ENCODE measurements at regions not wholly inside any gene's neighbourhood (a gene's known extent, or its start where the extent isn't known, plus 50 kb on each side); places are given as distances from the start of the nearest gene placed in this dataset.
"Not testable (repeated sequence)": the region's sequence is repeated elsewhere in the genome, so short reads cannot be mapped to it uniquely, and the experiment has no call there.

- not testable (repeated sequence) for H3K4me3 Mint-ChIP-seq; DNase-seq (ENCODE audit: low spot score); H3K27ac Mint-ChIP-seq; H3K4me3 ChIP-seq; H3K27ac ChIP-seq (ENCODE audit: low read depth); H3F3A ChIP-seq (replicated peaks; ENCODE audit: low read depth); H3K36me3 ChIP-seq (ENCODE audit: insufficient read depth); H3K27me3 ChIP-seq (ENCODE audit: insufficient read depth); ATAC-seq; H3K9me2 ChIP-seq (ENCODE audit: insufficient read depth); H4K20me1 ChIP-seq (replicated peaks; ENCODE audit: insufficient read depth); H3K4me1 Mint-ChIP-seq; H3K4me2 ChIP-seq; H3K79me2 ChIP-seq (replicated peaks; ENCODE audit: insufficient read depth); H3K36me3 Mint-ChIP-seq (ENCODE audit: low read depth); H2AFZ ChIP-seq; H3K4me1 ChIP-seq (ENCODE audit: insufficient read depth); H3K27me3 Mint-ChIP-seq (ENCODE audit: insufficient read depth, low read depth, poor library complexity); H3K9me3 Mint-ChIP-seq
These were observed 345.5 kb downstream of the GPD2 start for GRCh38 chr2:156781677-156782076.

GRCh38 chr2:156784020-156784701 lies 348.0 kb downstream of the GPD2 start:
- no peaks in the 10 kb centered on the region for H3K27me3 Mint-ChIP-seq (ENCODE audit: insufficient read depth, low read depth, poor library complexity)
- Histone ChIP-seq H3F3A (replicated peaks; ENCODE audit: low read depth) (no peaks in the 10 kb centered on the region), H3K36me3 (ENCODE audit: insufficient read depth) (no peaks in the 10 kb centered on the region), H4K20me1 (replicated peaks; ENCODE audit: insufficient read depth) (no peaks in the 10 kb centered on the region), H3K27ac (ENCODE audit: low read depth) (no peak overlapping the region), H3K4me3 (no peak overlapping the region), H3K79me2 (replicated peaks; ENCODE audit: insufficient read depth) (no peaks in the 10 kb centered on the region), H3K9me2 (ENCODE audit: insufficient read depth) (no peaks in the 10 kb centered on the region), H3K27me3 (ENCODE audit: insufficient read depth) (no peaks in the 10 kb centered on the region), H2AFZ (peak overlapping the region; percentile 92; the same call in 1 of the 2 replicates), H3K4me2 (no peak overlapping the region), H3K4me1 (ENCODE audit: insufficient read depth) (no peaks in the 10 kb centered on the region)
- no peak overlapping the region for H3K27ac Mint-ChIP-seq
- H3K4me3 Mint-ChIP-seq: no peak overlapping the region
- H3K9me3 Mint-ChIP-seq: no peaks in the 10 kb centered on the region
- DNase-seq (ENCODE audit: low spot score) (peak; percentile 8), ATAC-seq (no peak; the same call in 2 of the 3 replicates)
- peaks cover 4% of the 10 kb centered on the region; the same call in 1 of the 3 replicates for H3K4me1 Mint-ChIP-seq
- H3K36me3 Mint-ChIP-seq (ENCODE audit: low read depth): no peaks in the 10 kb centered on the region
- TF ChIP-seq, protein P1, sequence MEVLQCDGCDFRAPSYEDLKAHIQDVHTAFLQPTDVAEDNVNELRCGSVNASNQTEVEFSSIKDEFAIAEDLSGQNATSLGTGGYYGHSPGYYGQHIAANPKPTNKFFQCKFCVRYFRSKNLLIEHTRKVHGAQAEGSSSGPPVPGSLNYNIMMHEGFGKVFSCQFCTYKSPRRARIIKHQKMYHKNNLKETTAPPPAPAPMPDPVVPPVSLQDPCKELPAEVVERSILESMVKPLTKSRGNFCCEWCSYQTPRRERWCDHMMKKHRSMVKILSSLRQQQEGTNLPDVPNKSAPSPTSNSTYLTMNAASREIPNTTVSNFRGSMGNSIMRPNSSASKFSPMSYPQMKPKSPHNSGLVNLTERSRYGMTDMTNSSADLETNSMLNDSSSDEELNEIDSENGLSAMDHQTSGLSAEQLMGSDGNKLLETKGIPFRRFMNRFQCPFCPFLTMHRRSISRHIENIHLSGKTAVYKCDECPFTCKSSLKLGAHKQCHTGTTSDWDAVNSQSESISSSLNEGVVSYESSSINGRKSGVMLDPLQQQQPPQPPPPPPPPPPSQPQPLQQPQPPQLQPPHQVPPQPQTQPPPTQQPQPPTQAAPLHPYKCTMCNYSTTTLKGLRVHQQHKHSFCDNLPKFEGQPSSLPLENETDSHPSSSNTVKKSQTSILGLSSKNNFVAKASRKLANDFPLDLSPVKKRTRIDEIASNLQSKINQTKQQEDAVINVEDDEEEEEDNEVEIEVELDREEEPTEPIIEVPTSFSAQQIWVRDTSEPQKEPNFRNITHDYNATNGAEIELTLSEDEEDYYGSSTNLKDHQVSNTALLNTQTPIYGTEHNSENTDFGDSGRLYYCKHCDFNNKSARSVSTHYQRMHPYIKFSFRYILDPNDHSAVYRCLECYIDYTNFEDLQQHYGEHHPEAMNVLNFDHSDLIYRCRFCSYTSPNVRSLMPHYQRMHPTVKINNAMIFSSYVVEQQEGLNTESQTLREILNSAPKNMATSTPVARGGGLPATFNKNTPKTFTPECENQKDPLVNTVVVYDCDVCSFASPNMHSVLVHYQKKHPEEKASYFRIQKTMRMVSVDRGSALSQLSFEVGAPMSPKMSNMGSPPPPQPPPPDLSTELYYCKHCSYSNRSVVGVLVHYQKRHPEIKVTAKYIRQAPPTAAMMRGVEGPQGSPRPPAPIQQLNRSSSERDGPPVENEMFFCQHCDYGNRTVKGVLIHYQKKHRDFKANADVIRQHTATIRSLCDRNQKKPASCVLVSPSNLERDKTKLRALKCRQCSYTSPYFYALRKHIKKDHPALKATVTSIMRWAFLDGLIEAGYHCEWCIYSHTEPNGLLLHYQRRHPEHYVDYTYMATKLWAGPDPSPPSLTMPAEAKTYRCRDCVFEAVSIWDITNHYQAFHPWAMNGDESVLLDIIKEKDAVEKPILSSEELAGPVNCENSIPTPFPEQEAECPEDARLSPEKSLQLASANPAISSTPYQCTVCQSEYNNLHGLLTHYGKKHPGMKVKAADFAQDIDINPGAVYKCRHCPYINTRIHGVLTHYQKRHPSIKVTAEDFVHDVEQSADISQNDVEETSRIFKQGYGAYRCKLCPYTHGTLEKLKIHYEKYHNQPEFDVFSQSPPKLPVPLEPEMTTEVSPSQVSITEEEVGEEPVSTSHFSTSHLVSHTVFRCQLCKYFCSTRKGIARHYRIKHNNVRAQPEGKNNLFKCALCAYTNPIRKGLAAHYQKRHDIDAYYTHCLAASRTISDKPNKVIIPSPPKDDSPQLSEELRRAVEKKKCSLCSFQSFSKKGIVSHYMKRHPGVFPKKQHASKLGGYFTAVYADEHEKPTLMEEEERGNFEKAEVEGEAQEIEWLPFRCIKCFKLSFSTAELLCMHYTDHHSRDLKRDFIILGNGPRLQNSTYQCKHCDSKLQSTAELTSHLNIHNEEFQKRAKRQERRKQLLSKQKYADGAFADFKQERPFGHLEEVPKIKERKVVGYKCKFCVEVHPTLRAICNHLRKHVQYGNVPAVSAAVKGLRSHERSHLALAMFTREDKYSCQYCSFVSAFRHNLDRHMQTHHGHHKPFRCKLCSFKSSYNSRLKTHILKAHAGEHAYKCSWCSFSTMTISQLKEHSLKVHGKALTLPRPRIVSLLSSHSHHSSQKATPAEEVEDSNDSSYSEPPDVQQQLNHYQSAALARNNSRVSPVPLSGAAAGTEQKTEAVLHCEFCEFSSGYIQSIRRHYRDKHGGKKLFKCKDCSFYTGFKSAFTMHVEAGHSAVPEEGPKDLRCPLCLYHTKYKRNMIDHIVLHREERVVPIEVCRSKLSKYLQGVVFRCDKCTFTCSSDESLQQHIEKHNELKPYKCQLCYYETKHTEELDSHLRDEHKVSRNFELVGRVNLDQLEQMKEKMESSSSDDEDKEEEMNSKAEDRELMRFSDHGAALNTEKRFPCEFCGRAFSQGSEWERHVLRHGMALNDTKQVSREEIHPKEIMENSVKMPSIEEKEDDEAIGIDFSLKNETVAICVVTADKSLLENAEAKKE (CRISPR knock-in tag; IDR thresholded peaks at IDR 0.05): no peak
- TF ChIP-seq, protein P2, sequence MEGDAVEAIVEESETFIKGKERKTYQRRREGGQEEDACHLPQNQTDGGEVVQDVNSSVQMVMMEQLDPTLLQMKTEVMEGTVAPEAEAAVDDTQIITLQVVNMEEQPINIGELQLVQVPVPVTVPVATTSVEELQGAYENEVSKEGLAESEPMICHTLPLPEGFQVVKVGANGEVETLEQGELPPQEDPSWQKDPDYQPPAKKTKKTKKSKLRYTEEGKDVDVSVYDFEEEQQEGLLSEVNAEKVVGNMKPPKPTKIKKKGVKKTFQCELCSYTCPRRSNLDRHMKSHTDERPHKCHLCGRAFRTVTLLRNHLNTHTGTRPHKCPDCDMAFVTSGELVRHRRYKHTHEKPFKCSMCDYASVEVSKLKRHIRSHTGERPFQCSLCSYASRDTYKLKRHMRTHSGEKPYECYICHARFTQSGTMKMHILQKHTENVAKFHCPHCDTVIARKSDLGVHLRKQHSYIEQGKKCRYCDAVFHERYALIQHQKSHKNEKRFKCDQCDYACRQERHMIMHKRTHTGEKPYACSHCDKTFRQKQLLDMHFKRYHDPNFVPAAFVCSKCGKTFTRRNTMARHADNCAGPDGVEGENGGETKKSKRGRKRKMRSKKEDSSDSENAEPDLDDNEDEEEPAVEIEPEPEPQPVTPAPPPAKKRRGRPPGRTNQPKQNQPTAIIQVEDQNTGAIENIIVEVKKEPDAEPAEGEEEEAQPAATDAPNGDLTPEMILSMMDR (conservative IDR thresholded peaks at IDR 0.05; ENCODE audit: low read depth in 2 of 2): peak in 1 of 2 experiments; percentile 16; a peak in 1 of 4 replicates
